SH-SY5Y (cell line): ENCODE measurements at regions not wholly inside any gene's neighbourhood (a gene's known extent, or its start where the extent isn't known, plus 50 kb on each side); places are given as distances from the start of the nearest gene placed in this dataset.

Experiments
- GATA2 ChIP-seq: IDR thresholded peaks from 2 replicates; pipeline ENCODE4 v1.6.1; 2011; ENCODE audit warnings: mild to moderate bottlenecking, low read depth, low read length
- GATA3 ChIP-seq: IDR thresholded peaks from 2 replicates; pipeline ENCODE4 v1.6.1; 2011; ENCODE audit warnings: low read depth, mild to moderate bottlenecking, low read length, moderate library complexity

- TF ChIP-seq GATA2 (no peak), GATA3 (no peak)
Observed at GRCh38 chr5:164277720-164278119, 772.3 kb downstream of the MAT2B start.
